ENCODE measurements at regions not wholly inside any gene's neighbourhood (a gene's known extent, or its start where the extent isn't known, plus 50 kb on each side); places are given as distances from the start of the nearest gene placed in this dataset.

- no peak overlapping the region for H3K4me3 ChIP-seq (ENCODE audit: low read depth, low read length)
- H3K27ac ChIP-seq = no peak overlapping the region
- H3K27me3 ChIP-seq (replicated peaks) = peaks cover 9% of the 10 kb centered on the region
- DNase-seq = no peak
- TF ChIP-seq, protein P1, sequence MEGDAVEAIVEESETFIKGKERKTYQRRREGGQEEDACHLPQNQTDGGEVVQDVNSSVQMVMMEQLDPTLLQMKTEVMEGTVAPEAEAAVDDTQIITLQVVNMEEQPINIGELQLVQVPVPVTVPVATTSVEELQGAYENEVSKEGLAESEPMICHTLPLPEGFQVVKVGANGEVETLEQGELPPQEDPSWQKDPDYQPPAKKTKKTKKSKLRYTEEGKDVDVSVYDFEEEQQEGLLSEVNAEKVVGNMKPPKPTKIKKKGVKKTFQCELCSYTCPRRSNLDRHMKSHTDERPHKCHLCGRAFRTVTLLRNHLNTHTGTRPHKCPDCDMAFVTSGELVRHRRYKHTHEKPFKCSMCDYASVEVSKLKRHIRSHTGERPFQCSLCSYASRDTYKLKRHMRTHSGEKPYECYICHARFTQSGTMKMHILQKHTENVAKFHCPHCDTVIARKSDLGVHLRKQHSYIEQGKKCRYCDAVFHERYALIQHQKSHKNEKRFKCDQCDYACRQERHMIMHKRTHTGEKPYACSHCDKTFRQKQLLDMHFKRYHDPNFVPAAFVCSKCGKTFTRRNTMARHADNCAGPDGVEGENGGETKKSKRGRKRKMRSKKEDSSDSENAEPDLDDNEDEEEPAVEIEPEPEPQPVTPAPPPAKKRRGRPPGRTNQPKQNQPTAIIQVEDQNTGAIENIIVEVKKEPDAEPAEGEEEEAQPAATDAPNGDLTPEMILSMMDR (IDR thresholded peaks at IDR 0.05; ENCODE audit: low read depth, low read length, missing control alignments) = no peak
- no peaks in the 10 kb centered on the region for H3K36me3 ChIP-seq (replicated peaks)
- in situ Hi-C loops (cut with HindIII; ENCODE audit: low pct_ligation_motif_present, low sequenced_read_pairs) = no loop called here
These were observed 319.6 kb downstream of the ZNF536 start for GRCh38 chr19:30691819-30692166.

GRCh38 chr19:30690935-30691818 lies 319.0 kb downstream of the ZNF536 start:
- Histone ChIP-seq H3K36me3 (replicated peaks) (no peaks in the 10 kb centered on the region), H3K27ac (no peak overlapping the region), H3K27me3 (replicated peaks) (peaks cover 9% of the 10 kb centered on the region), H3K4me3 (ENCODE audit: low read depth, low read length) (no peak overlapping the region)
- in situ Hi-C loops (cut with HindIII; ENCODE audit: low pct_ligation_motif_present, low sequenced_read_pairs) = no loop called here
- no peak for DNase-seq
- TF ChIP-seq, protein P1 (IDR thresholded peaks at IDR 0.05; ENCODE audit: low read depth, low read length, missing control alignments) = no peak

DNA sequence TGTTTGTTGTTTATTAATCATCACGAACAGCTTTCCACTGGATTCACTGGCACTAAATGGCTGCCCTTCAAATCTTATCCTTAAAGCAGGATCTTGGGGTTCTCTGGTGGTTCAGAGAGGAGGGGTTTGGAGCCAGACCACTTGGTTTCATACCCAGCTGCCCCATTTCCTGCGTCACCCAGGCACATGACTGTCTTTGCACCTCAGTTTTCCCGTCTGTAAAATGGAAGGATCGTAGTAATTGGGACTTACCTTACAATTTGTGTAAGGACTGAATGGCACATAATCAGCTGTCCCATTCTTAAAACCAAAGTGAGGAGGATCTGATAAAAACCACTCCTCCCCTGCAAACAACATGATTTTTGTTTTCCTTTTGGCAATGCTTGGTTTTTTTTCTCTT lies 318.3 kb downstream of the ZNF536 start:
- in situ Hi-C loops (cut with HindIII; ENCODE audit: low pct_ligation_motif_present, low sequenced_read_pairs) = no loop called here
- H3K27ac ChIP-seq = no peak overlapping the region
- DNase-seq = no peak
- TF ChIP-seq, protein P1 (IDR thresholded peaks at IDR 0.05; ENCODE audit: low read depth, low read length, missing control alignments) = no peak
- no peaks in the 10 kb centered on the region for H3K36me3 ChIP-seq (replicated peaks)
- H3K27me3 ChIP-seq (replicated peaks) = peaks cover 9% of the 10 kb centered on the region
- no peak overlapping the region for H3K4me3 ChIP-seq (ENCODE audit: low read depth, low read length)

- TF ChIP-seq, protein P1 (IDR thresholded peaks at IDR 0.05; ENCODE audit: low read depth, low read length, missing control alignments) = peak; percentile 12
- DNase-seq = no peak
- Histone ChIP-seq H3K27ac (no peak overlapping the region), H3K27me3 (replicated peaks) (peaks cover 9% of the 10 kb centered on the region), H3K36me3 (replicated peaks) (no peaks in the 10 kb centered on the region), H3K4me3 (ENCODE audit: low read depth, low read length) (no peak overlapping the region)
- in situ Hi-C loops (cut with HindIII; ENCODE audit: low pct_ligation_motif_present, low sequenced_read_pairs) = no loop called here
These were observed 317.3 kb downstream of the ZNF536 start for GRCh38 chr19:30689474-30689873.

DNA sequence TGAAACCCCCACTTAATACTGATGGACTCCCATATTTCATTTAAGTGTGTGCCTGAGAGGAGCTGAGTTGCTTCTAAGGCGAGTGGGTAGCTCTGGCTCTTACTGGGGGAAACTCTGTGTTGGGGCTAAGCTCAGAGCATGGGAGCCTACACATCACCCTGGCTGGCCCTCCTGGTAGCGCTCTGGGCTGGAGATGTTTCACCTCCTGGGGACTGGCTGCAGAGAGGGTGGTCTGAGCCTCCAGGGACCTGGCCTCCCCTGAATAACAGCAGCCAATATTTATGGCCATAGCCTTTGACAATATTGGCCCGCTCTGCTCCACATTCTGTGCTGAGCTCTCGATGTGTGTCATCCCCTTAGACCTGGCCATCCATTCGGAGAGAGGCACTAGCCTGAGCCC lies 316.5 kb downstream of the ZNF536 start:
- in situ Hi-C loops (cut with HindIII; ENCODE audit: low pct_ligation_motif_present, low sequenced_read_pairs) = no loop called here
- H3K27me3 ChIP-seq (replicated peaks) = peaks cover 9% of the 10 kb centered on the region

More for the DNA sequence above, 316.5 kb downstream of the ZNF536 start:
- H3K36me3 ChIP-seq (replicated peaks) = no peaks in the 10 kb centered on the region
- no peak overlapping the region for H3K4me3 ChIP-seq (ENCODE audit: low read depth, low read length)
- no peak overlapping the region for H3K27ac ChIP-seq
- DNase-seq = no peak
- TF ChIP-seq, protein P1 (IDR thresholded peaks at IDR 0.05; ENCODE audit: low read depth, low read length, missing control alignments) = no peak

All from brain microvascular endothelial cell (primary cell).